Upper lobe of right lung (tissue), 1 donor: ENCODE measurements at regions not wholly inside any gene's neighbourhood (a gene's known extent, or its start where the extent isn't known, plus 50 kb on each side); places are given as distances from the start of the nearest gene placed in this dataset.

Source experiments
- ATAC-seq: fragments of 200-7000 bp; cut with Tn5 transposase; one replicate; pipeline ENCODE4 v1.9.1; 2020; ENCODE audit warnings: mild to moderate bottlenecking, moderate library complexity
- DNase-seq: peaks from one replicate; pipeline ENCODE4 v3.0.0-alpha.2; 2020
- H3K27ac ChIP-seq: fragments of 200-600 bp; one replicate; pipeline ENCODE4 v1.8.0; 2022
- H3K27me3 ChIP-seq: fragments of 200-600 bp; one replicate; pipeline ENCODE4 v1.8.0; 2022; ENCODE audit warnings: mild to moderate bottlenecking
- H3K36me3 ChIP-seq: fragments of 200-600 bp; one replicate; pipeline ENCODE4 v1.8.0; 2022
- H3K4me1 ChIP-seq: fragments of 200-600 bp; one replicate; pipeline ENCODE4 v1.8.0; 2022
- H3K4me3 ChIP-seq: fragments of 200-600 bp; one replicate; pipeline ENCODE4 v1.8.0; 2022; ENCODE audit warnings: mild to moderate bottlenecking
- H3K9me3 ChIP-seq: fragments of 200-600 bp; one replicate; pipeline ENCODE4 v1.8.0; 2022
- intact Hi-C: fragments of 100-400 bp; cut with DNase I; formaldehyde crosslinking; loops from one replicate; pipeline ENCODE4 v1.11.0; 2022
- TF ChIP-seq, protein P1 (sequence below): fragments of 200-600 bp; IDR thresholded peaks from one replicate; pipeline ENCODE4 v1.8.0; 2022; ENCODE audit warnings: antibody characterized with exemption
- donor health status: DM: no; HTN: yes; CAD: no; lungs with severe emphysema.

DNA sequence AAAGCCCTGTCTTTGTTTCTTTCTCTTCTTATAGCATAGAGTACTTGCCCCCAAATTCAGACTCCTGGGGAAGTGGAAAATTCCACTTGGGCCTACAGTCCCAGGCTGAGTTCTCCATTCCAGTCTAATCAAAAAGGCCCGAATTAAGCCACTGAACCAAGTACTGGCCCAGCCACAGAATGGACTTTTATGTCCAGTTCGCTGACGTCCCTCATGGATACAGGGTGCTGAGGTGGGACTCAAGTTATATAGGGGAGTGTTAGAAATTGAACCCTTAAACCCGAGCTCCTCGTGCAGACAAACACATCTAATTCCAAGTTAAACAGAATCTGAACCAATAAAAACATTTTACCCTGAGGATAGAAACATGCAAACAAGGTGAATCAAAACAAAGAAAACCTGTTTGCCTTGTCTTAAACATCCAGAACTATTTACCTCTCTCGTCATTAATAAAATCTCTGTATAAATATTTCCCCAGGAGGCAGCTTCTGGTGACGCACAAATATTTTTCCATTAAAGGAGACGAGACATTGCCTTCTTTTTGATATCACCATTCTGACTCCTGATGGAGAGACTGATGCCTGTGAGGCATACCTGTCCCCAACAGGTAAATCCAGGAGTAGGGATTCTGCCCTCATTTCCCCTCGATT is 136.8 kb upstream of the ARL4C start:
- TF ChIP-seq, protein P1, sequence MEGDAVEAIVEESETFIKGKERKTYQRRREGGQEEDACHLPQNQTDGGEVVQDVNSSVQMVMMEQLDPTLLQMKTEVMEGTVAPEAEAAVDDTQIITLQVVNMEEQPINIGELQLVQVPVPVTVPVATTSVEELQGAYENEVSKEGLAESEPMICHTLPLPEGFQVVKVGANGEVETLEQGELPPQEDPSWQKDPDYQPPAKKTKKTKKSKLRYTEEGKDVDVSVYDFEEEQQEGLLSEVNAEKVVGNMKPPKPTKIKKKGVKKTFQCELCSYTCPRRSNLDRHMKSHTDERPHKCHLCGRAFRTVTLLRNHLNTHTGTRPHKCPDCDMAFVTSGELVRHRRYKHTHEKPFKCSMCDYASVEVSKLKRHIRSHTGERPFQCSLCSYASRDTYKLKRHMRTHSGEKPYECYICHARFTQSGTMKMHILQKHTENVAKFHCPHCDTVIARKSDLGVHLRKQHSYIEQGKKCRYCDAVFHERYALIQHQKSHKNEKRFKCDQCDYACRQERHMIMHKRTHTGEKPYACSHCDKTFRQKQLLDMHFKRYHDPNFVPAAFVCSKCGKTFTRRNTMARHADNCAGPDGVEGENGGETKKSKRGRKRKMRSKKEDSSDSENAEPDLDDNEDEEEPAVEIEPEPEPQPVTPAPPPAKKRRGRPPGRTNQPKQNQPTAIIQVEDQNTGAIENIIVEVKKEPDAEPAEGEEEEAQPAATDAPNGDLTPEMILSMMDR: no peak
- Histone ChIP-seq H3K27me3 (no peaks in the 10 kb centered on the region), H3K4me3 (no peak overlapping the region), H3K36me3 (no peaks in the 10 kb centered on the region), H3K9me3 (no peaks in the 10 kb centered on the region), H3K4me1 (peaks cover 7% of the 10 kb centered on the region), H3K27ac (no peak overlapping the region)
- intact Hi-C loops: no loop called here
- ATAC-seq (no peak), DNase-seq (no peak)

DNA sequence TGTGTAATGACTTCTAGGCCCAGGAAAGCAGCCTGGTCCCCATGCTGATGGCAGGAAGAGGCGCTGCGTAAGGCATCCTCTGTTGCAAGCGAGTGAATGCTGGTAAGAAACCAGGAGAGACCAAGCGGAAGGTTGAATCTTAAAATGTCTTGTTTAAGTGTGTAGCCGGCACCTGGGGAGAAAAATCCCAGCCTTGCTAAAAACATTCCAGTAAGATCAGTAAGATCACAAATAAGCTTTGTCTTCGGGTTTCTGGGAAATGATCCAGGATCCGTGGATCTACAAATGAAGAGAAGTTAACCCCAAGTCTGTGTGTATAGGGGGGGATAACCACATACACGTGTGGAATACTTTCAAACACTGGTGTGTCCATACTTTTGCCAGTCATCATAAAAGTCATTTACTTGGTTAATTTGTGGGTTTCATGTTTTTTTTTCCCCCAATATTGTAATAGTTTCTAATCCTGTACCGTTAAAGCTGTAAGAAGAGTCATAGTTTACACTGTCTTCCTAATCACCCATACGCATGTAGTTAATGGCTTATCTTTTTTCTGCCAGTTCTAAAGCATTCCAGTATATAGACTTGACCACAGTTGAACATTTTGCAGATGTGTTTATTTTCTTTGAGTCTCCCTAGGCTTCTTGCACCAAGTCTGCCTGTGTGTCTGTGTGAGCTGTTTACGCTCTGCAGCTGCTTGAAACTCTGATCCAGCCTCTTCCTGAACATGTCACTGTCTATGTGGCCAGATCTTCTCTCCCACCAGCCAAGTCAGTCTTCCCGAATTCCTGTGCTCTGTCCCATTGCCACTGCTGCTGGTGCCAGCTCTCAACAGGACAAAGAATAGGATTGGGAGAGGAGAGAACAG is 135.9 kb upstream of the ARL4C start:
- H3K4me3 ChIP-seq: no peak overlapping the region
- ATAC-seq: no peak
- no peak for DNase-seq
- no peaks in the 10 kb centered on the region for H3K9me3 ChIP-seq
- H3K27ac ChIP-seq: no peak overlapping the region
- H3K36me3 ChIP-seq: no peaks in the 10 kb centered on the region
- TF ChIP-seq, protein P1: no peak
- intact Hi-C loops: no loop called here
- H3K27me3 ChIP-seq: no peaks in the 10 kb centered on the region
- peaks cover 7% of the 10 kb centered on the region for H3K4me1 ChIP-seq

GRCh38 chr2:234631646-234632514 is 135.0 kb upstream of the ARL4C start:
- intact Hi-C loops: no loop called here
- no peak overlapping the region for H3K4me3 ChIP-seq
- H3K4me1 ChIP-seq: peaks cover 7% of the 10 kb centered on the region
- H3K27ac ChIP-seq: no peak overlapping the region
- no peaks in the 10 kb centered on the region for H3K9me3 ChIP-seq
- no peaks in the 10 kb centered on the region for H3K27me3 ChIP-seq
- DNase-seq (no peak), ATAC-seq (no peak)
- H3K36me3 ChIP-seq: no peaks in the 10 kb centered on the region
- TF ChIP-seq, protein P1: no peak

GRCh38 chr2:234630801-234631261 is 133.9 kb upstream of the ARL4C start:
- intact Hi-C loops: no loop called here
- DNase-seq: no peak
- H3K4me3 ChIP-seq: no peak overlapping the region
- ATAC-seq: no peak
- H3K36me3 ChIP-seq: no peaks in the 10 kb centered on the region
- H3K27me3 ChIP-seq: no peaks in the 10 kb centered on the region
- no peaks in the 10 kb centered on the region for H3K9me3 ChIP-seq
- peaks cover 7% of the 10 kb centered on the region for H3K4me1 ChIP-seq
- TF ChIP-seq, protein P1: no peak
- no peak overlapping the region for H3K27ac ChIP-seq

- H3K27me3 ChIP-seq: no peaks in the 10 kb centered on the region
- no peak overlapping the region for H3K27ac ChIP-seq
- H3K4me1 ChIP-seq: peaks cover 7% of the 10 kb centered on the region
- no peak overlapping the region for H3K4me3 ChIP-seq
- DNase-seq (no peak), ATAC-seq (no peak)
- H3K36me3 ChIP-seq: no peaks in the 10 kb centered on the region
- intact Hi-C loops: no loop called here
- H3K9me3 ChIP-seq: no peaks in the 10 kb centered on the region
- TF ChIP-seq, protein P1: no peak
These were observed 132.7 kb upstream of the ARL4C start for GRCh38 chr2:234629596-234629995.
